Trophoblast cell (in vitro differentiated cells and primary cell): ENCODE measurements at regions not wholly inside any gene's neighbourhood (a gene's known extent, or its start where the extent isn't known, plus 50 kb on each side); places are given as distances from the start of the nearest gene placed in this dataset.

Source experiments
- DNase-seq, 2 donors: peaks; one replicate each; pipeline ENCODE4 v3.0.0-alpha.2; 2016
- H2AFZ ChIP-seq: 2 replicates; pipeline ENCODE4 v1.6.1; 2013; ENCODE audit warnings: low read length, moderate library complexity, mild to moderate bottlenecking; ENCODE audit not compliant: insufficient read depth, poor library complexity
- H2AK5ac ChIP-seq: 2 replicates; pipeline ENCODE4 v1.6.1; 2013; ENCODE audit warnings: mild to moderate bottlenecking, low read length
- H2BK120ac ChIP-seq: 2 replicates; pipeline ENCODE4 v1.6.1; 2013; ENCODE audit warnings: low read length, mild to moderate bottlenecking, moderate library complexity; ENCODE audit not compliant: insufficient read depth, poor library complexity
- H2BK12ac ChIP-seq: 2 replicates; pipeline ENCODE4 v1.6.1; 2013; ENCODE audit warnings: mild to moderate bottlenecking, low read length, moderate library complexity
- H2BK5ac ChIP-seq: 2 replicates; pipeline ENCODE4 v1.6.1; 2013; ENCODE audit warnings: low read length, low read depth, moderate library complexity, mild to moderate bottlenecking; ENCODE audit not compliant: poor library complexity
- H3K14ac ChIP-seq: 2 replicates; pipeline ENCODE4 v1.6.1; 2013; ENCODE audit warnings: mild to moderate bottlenecking, low read length
- H3K18ac ChIP-seq: 2 replicates; pipeline ENCODE4 v1.6.1; 2013; ENCODE audit warnings: mild to moderate bottlenecking, low read length
- H3K23ac ChIP-seq: 2 replicates; pipeline ENCODE4 v1.6.1; 2013; ENCODE audit warnings: low read length
- H3K27ac ChIP-seq: 2 replicates; pipeline ENCODE4 v1.5.1; 2013; ENCODE audit warnings: low read depth, mild to moderate bottlenecking, inconsistent platforms, low read length, moderate library complexity
- H3K27me3 ChIP-seq: 2 replicates; pipeline ENCODE4 v1.6.1; 2013; ENCODE audit warnings: inconsistent platforms, mild to moderate bottlenecking, low read length, moderate library complexity; ENCODE audit not compliant: insufficient read depth
- H3K36me3 ChIP-seq, 2 experiments: 1 replicate in 1 of 2; 2 replicates in 1 of 2; pipeline ENCODE4 v1.6.1; 2013; ENCODE audit warnings: low read length in 2 of 2, mild to moderate bottlenecking in 2 of 2, moderate library complexity in 1 of 2; ENCODE audit not compliant: insufficient read depth in 2 of 2, control insufficient read depth in 1 of 2
- H3K4ac ChIP-seq: 2 replicates; pipeline ENCODE4 v1.6.1; 2013; ENCODE audit warnings: low read depth, mild to moderate bottlenecking, low read length, moderate library complexity
- H3K4me1 ChIP-seq, 2 experiments: 1 replicate in 1 of 2; 2 replicates in 1 of 2; pipeline ENCODE4 v1.6.1; 2013; ENCODE audit warnings: low read length in 2 of 2, mild to moderate bottlenecking in 2 of 2, moderate library complexity in 1 of 2; ENCODE audit not compliant: insufficient read depth in 2 of 2, control insufficient read depth in 1 of 2
- H3K4me2 ChIP-seq: 2 replicates; pipeline ENCODE4 v1.6.1; 2013; ENCODE audit warnings: inconsistent platforms, mild to moderate bottlenecking, low read length, moderate library complexity
- H3K4me3 ChIP-seq: 2 replicates; pipeline ENCODE4 v1.5.1; 2013; ENCODE audit warnings: mild to moderate bottlenecking, low read depth, low read length, inconsistent platforms
- H3K79me1 ChIP-seq: one replicate; pipeline ENCODE4 v1.6.1; 2013; ENCODE audit warnings: low read length
- H3K79me2 ChIP-seq: 2 replicates; pipeline ENCODE4 v1.6.1; 2013; ENCODE audit warnings: low read length, mild to moderate bottlenecking; ENCODE audit not compliant: control insufficient read depth, insufficient read depth, poor library complexity
- H3K9ac ChIP-seq: 2 replicates; pipeline ENCODE4 v1.6.1; 2013; ENCODE audit warnings: mild to moderate bottlenecking, low read length
- H3K9me3 ChIP-seq: 2 replicates; pipeline ENCODE4 v1.6.1; 2013; ENCODE audit warnings: low read depth, mild to moderate bottlenecking, control low read depth, inconsistent platforms, low read length; ENCODE audit not compliant: insufficient read depth
- H4K12ac ChIP-seq: 2 replicates; pipeline ENCODE4 v1.6.1; 2013; ENCODE audit warnings: low read depth, mild to moderate bottlenecking, low read length, moderate library complexity
- H4K8ac ChIP-seq: 2 replicates; pipeline ENCODE4 v1.6.1; 2013; ENCODE audit warnings: low read depth, mild to moderate bottlenecking, low read length, moderate library complexity
- H4K91ac ChIP-seq: one replicate; pipeline ENCODE4 v1.6.1; 2013; ENCODE audit warnings: low read depth, mild to moderate bottlenecking, low read length, moderate library complexity
- WGBS: extraction: QIAGEN DNeasy Blood & Tissue Kit; methylation state at CpG from one replicate; pipeline ENCODE4 v1.1.7; 2013; ENCODE audit warnings: missing lambda C conversion rate; ENCODE audit not compliant: insufficient read length, insufficient coverage; ENCODE audit errors: extremely low coverage; 5-methylcytosine and 5-hydroxymethylcytosine counted together

DNA sequence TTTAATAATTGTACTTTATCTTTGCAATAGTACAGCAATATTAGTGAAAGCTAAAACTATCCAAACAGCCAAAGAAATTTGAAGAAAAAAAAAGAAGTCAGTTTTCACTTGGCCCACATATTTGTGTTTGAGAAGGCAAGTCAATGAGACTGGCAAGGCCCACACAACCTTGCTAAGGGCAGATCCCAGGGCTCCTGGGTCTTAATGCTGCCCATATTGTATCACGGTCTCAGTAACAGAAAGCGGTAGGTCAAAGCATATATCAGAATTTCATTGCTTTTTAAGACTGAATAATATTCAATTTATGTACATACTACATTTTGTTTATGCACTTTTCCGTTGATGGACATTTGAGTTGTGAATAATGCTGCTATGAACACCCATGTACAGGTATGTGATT lies 262.0 kb upstream of the TOPAZ1 start:
- H3K27me3 ChIP-seq = no peaks in the 10 kb centered on the region
- H3K27ac ChIP-seq = no peak overlapping the region
- H3K36me3 ChIP-seq = no peaks in the 10 kb centered on the region
- no peak overlapping the region for H3K23ac ChIP-seq
- H2BK5ac ChIP-seq = no peak overlapping the region
- no peak overlapping the region for H3K4ac ChIP-seq
- H3K9me3 ChIP-seq = no peaks in the 10 kb centered on the region
- WGBS = no CpG with 5 or more reads among the region's 3 CpGs
- no peak overlapping the region for H3K4me2 ChIP-seq
- H3K4me3 ChIP-seq = no peak overlapping the region
- H3K4me1 ChIP-seq = no peaks in the 10 kb centered on the region
- no peak overlapping the region for H3K18ac ChIP-seq
- DNase-seq = no peak
- H3K79me2 ChIP-seq = no peaks in the 10 kb centered on the region
- H4K12ac ChIP-seq = no peak overlapping the region
- H2BK120ac ChIP-seq = no peak overlapping the region
- no peak overlapping the region for H3K9ac ChIP-seq
- no peak overlapping the region for H4K91ac ChIP-seq
- H2BK12ac ChIP-seq = no peak overlapping the region
- H2AK5ac ChIP-seq = no peak overlapping the region
- H4K8ac ChIP-seq = no peak overlapping the region
- no peaks in the 10 kb centered on the region for H3K79me1 ChIP-seq
- H2AFZ ChIP-seq = no peak overlapping the region
- no peak overlapping the region for H3K14ac ChIP-seq

- Histone ChIP-seq H3K27me3 (peaks cover 57% of the 10 kb centered on the region), H3K27ac (no peak overlapping the region), H3K4me3 (peak overlapping the region; percentile 45), H3K4ac (no peak overlapping the region), H3K18ac (no peak overlapping the region), H2AFZ (no peak overlapping the region), H4K8ac (no peak overlapping the region), H3K79me1 (peaks cover 4% of the 10 kb centered on the region), H3K4me2 (peak overlapping the region; percentile 51), H3K4me1 (peaks cover 20 to 29% of the 10 kb centered on the region in 2 experiments), H3K9ac (no peak overlapping the region), H3K36me3 (no peaks in the 10 kb centered on the region), H2BK5ac (no peak overlapping the region), H3K14ac (no peak overlapping the region), H3K23ac (no peak overlapping the region), H3K9me3 (peaks cover 3% of the 10 kb centered on the region), H2AK5ac (no peak overlapping the region), H2BK12ac (no peak overlapping the region), H3K79me2 (no peaks in the 10 kb centered on the region), H4K91ac (no peak overlapping the region), H2BK120ac (no peak overlapping the region), H4K12ac (no peak overlapping the region)
- DNase-seq = peak in 1 of 2 donors; percentile 26
- WGBS = no CpG with 5 or more reads among the region's 73 CpGs
Observed at GRCh38 chr3:43994657-43995546, 246.8 kb upstream of the TOPAZ1 start.

- peaks cover 57% of the 10 kb centered on the region for H3K27me3 ChIP-seq
- H3K4me3 ChIP-seq = no peak overlapping the region
Observed at GRCh38 chr3:43995547-43996378, 245.9 kb upstream of the TOPAZ1 start.

GRCh38 chr3:43996379-43997301 lies 245.0 kb upstream of the TOPAZ1 start:
- Histone ChIP-seq H2AFZ (peak overlapping the region; percentile 26), H3K9ac (no peak overlapping the region), H3K9me3 (peaks cover 3% of the 10 kb centered on the region), H3K4me2 (peak overlapping the region; percentile 51), H4K8ac (no peak overlapping the region), H3K23ac (no peak overlapping the region), H4K91ac (no peak overlapping the region), H3K4ac (no peak overlapping the region), H3K79me2 (no peaks in the 10 kb centered on the region), H2BK5ac (no peak overlapping the region), H3K79me1 (peaks cover 4% of the 10 kb centered on the region), H3K27ac (no peak overlapping the region), H2BK120ac (no peak overlapping the region), H3K4me3 (no peak overlapping the region), H2BK12ac (no peak overlapping the region), H3K14ac (no peak overlapping the region), H3K4me1 (peaks cover 20 to 29% of the 10 kb centered on the region in 2 experiments), H2AK5ac (no peak overlapping the region), H3K18ac (no peak overlapping the region), H3K27me3 (peaks cover 57% of the 10 kb centered on the region), H3K36me3 (no peaks in the 10 kb centered on the region), H4K12ac (no peak overlapping the region)
- peak in 1 of 2 donors; percentile 51 for DNase-seq
- WGBS = no CpG with 5 or more reads among the region's 71 CpGs

More at GRCh38 chr3:43995547-43996378, 245.9 kb upstream of the TOPAZ1 start:
- Histone ChIP-seq H4K12ac (no peak overlapping the region), H3K4me1 (peaks cover 20 to 29% of the 10 kb centered on the region in 2 experiments), H2BK12ac (no peak overlapping the region), H3K27ac (no peak overlapping the region), H4K8ac (no peak overlapping the region), H4K91ac (no peak overlapping the region), H3K79me2 (no peaks in the 10 kb centered on the region), H2AFZ (peak overlapping the region; percentile 26), H3K23ac (no peak overlapping the region), H3K9ac (no peak overlapping the region), H3K14ac (no peak overlapping the region), H2AK5ac (no peak overlapping the region), H3K9me3 (peaks cover 3% of the 10 kb centered on the region), H3K4me2 (peak overlapping the region; percentile 51), H3K36me3 (no peaks in the 10 kb centered on the region), H3K4ac (no peak overlapping the region), H2BK5ac (no peak overlapping the region), H3K18ac (no peak overlapping the region), H3K79me1 (peaks cover 4% of the 10 kb centered on the region), H2BK120ac (no peak overlapping the region)
- no peak for DNase-seq
- WGBS = no CpG with 5 or more reads among the region's 58 CpGs
